ENCODE measurements at regions not wholly inside any gene's neighbourhood (a gene's known extent, or its start where the extent isn't known, plus 50 kb on each side); places are given as distances from the start of the nearest gene placed in this dataset.
"Not testable (repeated sequence)": the region's sequence is repeated elsewhere in the genome, so short reads cannot be mapped to it uniquely, and the experiment has no call there.

DNA sequence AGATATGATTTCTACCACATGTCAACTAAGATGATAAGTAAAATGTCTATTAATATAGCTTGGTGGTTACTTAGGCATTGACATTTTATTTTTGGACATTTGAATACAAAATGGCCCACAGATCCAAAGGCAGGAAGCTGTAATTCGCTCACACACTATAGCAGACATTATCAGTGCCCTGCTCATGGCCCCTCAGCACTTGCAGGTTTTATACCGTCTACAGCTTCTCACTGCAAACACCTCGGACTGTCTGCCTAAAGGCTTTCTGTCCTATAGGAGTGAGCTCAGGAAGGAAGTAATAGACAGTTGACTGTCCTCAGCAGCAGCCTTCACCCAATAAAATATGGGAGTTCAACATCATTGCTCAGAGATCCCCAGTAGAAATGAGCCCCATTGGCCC, 140.8 kb upstream of the RASA1 start:
- Histone ChIP-seq H3K27me3 (no peaks in the 10 kb centered on the region), H3K9me3 (no peaks in the 10 kb centered on the region), H3K4me3 (no peak overlapping the region), H3K36me3 (no peaks in the 10 kb centered on the region), H3K27ac (replicated peaks in 1 of 4) (no peak overlapping the region), H3K4me1 (no peaks in the 10 kb centered on the region)
- no peak for DNase-seq (ENCODE audit: extremely low spot score)
- TF ChIP-seq POLR2A (IDR thresholded peaks at IDR 0.05; ENCODE audit: low read depth) (no peak), EP300 (IDR thresholded peaks at IDR 0.05) (no peak), POLR2AphosphoS5 (IDR thresholded peaks at IDR 0.05) (no peak), CTCF (IDR thresholded peaks at IDR 0.05) (no peak)
- 70% methylated on average over 3 of the region's 3 CpGs for WGBS
- intact Hi-C loops (cut with DNase I): no loop called here

DNA sequence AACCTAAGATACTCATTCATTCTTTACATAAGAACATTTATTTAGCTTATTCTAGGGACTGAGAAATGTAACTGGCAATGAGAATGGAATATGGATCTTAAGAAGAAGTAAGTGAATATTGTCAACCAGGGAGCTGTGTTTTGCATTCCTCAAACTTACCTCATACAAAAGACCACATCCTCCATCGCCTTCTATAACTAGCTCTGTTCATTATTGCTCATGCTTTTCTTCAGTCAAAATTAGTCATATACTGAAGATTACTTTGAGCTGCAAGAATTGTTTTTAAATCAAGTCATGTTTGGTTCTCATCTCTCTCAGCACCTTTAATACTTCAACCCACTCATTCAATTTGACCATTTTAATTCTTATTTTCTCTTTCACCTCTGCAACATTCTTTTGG, 140.3 kb upstream of the RASA1 start:
- Histone ChIP-seq H3K9me3 (no peaks in the 10 kb centered on the region), H3K4me3 (no peak overlapping the region), H3K27me3 (no peaks in the 10 kb centered on the region), H3K4me1 (no peaks in the 10 kb centered on the region), H3K27ac (replicated peaks in 1 of 4) (no peak overlapping the region), H3K36me3 (no peaks in the 10 kb centered on the region)
- DNase-seq (ENCODE audit: extremely low spot score): no peak
- intact Hi-C loops (cut with DNase I): no loop called here
- WGBS: 67% methylated on average over 1 of the region's 1 CpG
- TF ChIP-seq POLR2AphosphoS5 (IDR thresholded peaks at IDR 0.05): no peak
- TF ChIP-seq EP300 (IDR thresholded peaks at IDR 0.05): no peak
- TF ChIP-seq POLR2A (IDR thresholded peaks at IDR 0.05; ENCODE audit: low read depth): no peak
- TF ChIP-seq CTCF (IDR thresholded peaks at IDR 0.05): no peak

- 48% methylated on average over 3 of the region's 3 CpGs for WGBS
- Histone ChIP-seq H3K27ac (replicated peaks in 1 of 4) (no peak overlapping the region), H3K4me3 (no peak overlapping the region), H3K9me3 (no peaks in the 10 kb centered on the region), H3K36me3 (no peaks in the 10 kb centered on the region), H3K4me1 (no peaks in the 10 kb centered on the region), H3K27me3 (no peaks in the 10 kb centered on the region)
- TF ChIP-seq POLR2A (IDR thresholded peaks at IDR 0.05; ENCODE audit: low read depth) (no peak), CTCF (IDR thresholded peaks at IDR 0.05) (no peak), EP300 (IDR thresholded peaks at IDR 0.05) (no peak), POLR2AphosphoS5 (IDR thresholded peaks at IDR 0.05) (no peak)
- DNase-seq (ENCODE audit: extremely low spot score): no peak
- intact Hi-C loops (cut with DNase I): no loop called here
These were observed 139.6 kb upstream of the RASA1 start for GRCh38 chr5:87127956-87128687.

GRCh38 chr5:87129046-87129445, 138.6 kb upstream of the RASA1 start:
- Histone ChIP-seq H3K4me3 (no peak overlapping the region), H3K9me3 (no peaks in the 10 kb centered on the region), H3K27me3 (no peaks in the 10 kb centered on the region), H3K27ac (replicated peaks in 1 of 4) (no peak overlapping the region), H3K36me3 (no peaks in the 10 kb centered on the region), H3K4me1 (no peaks in the 10 kb centered on the region)
- TF ChIP-seq CTCF (IDR thresholded peaks at IDR 0.05): no peak
- no peak for TF ChIP-seq EP300 (IDR thresholded peaks at IDR 0.05)
- no peak for TF ChIP-seq POLR2AphosphoS5 (IDR thresholded peaks at IDR 0.05)
- TF ChIP-seq POLR2A (IDR thresholded peaks at IDR 0.05; ENCODE audit: low read depth): no peak
- intact Hi-C loops (cut with DNase I): no loop called here
- DNase-seq (ENCODE audit: extremely low spot score): no peak
- 68% methylated on average over 1 of the region's 1 CpG for WGBS

DNA sequence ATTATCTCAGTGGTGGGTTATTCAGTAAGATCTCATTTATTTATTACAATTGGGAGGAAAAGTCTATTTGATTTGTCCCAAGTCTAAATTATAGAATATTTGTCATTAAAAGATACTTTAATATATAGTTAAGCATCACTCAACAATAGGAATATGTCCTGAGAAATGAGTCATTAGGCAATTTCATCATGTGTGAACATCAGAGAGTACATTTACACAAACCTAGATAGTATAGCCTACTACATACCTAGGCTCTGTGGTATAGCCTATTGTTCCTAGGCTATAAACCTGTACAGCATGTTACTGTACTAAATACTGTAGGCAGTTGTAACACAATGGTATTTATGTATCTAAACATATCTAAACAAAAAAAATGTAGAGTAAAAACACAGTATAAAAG, 135.0 kb upstream of the RASA1 start:
- TF ChIP-seq CTCF (IDR thresholded peaks at IDR 0.05) (no peak), POLR2AphosphoS5 (IDR thresholded peaks at IDR 0.05) (no peak), POLR2A (IDR thresholded peaks at IDR 0.05; ENCODE audit: low read depth) (no peak), EP300 (IDR thresholded peaks at IDR 0.05) (no peak)
- intact Hi-C loops (cut with DNase I): no loop called here
- Histone ChIP-seq H3K4me3 (no peak overlapping the region), H3K4me1 (peaks cover 0 to 14% (median 3%) of the 10 kb centered on the region in 4 donors), H3K27me3 (no peaks in the 10 kb centered on the region), H3K9me3 (no peaks in the 10 kb centered on the region), H3K27ac (replicated peaks in 1 of 4) (no peak overlapping the region), H3K36me3 (no peaks in the 10 kb centered on the region)
- DNase-seq (ENCODE audit: extremely low spot score): no peak

DNA sequence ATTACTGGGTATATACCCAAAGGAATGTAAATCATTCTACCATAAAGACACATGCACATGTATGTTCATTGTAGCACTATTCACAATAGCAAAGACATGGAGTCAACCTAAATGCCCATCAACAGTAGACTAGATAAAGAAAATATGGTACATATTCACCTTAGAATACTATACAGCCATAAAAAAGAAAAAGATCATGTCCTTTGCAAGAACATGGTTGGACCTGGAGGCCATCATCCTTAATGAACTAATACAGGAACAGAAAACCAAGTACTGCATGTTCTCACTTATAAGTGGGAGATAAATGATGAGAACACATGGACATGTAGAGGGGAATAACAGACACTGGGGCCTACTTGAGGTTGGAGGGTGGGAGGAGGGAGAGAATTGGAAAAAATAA, 133.2 kb upstream of the RASA1 start:
- H3K27me3 ChIP-seq; H3K4me3 ChIP-seq; H3K27ac ChIP-seq (replicated peaks in 1 of 4); intact Hi-C loops (cut with DNase I); H3K9me3 ChIP-seq; DNase-seq (ENCODE audit: extremely low spot score); H3K36me3 ChIP-seq: not testable (repeated sequence)
- H3K4me1 ChIP-seq: peaks cover 7 to 22% (median 12%) of the 10 kb centered on the region in 4 donors

Data from esophagus muscularis mucosa (tissue), 4 donors.